ENCODE measurements at regions not wholly inside any gene's neighbourhood (a gene's known extent, or its start where the extent isn't known, plus 50 kb on each side); places are given as distances from the start of the nearest gene placed in this dataset.

GRCh38 chr3:31461426-31461825, 71.3 kb upstream of the STT3B start:
- DNase-seq (ENCODE audit: low read depth), result no peak

DNA sequence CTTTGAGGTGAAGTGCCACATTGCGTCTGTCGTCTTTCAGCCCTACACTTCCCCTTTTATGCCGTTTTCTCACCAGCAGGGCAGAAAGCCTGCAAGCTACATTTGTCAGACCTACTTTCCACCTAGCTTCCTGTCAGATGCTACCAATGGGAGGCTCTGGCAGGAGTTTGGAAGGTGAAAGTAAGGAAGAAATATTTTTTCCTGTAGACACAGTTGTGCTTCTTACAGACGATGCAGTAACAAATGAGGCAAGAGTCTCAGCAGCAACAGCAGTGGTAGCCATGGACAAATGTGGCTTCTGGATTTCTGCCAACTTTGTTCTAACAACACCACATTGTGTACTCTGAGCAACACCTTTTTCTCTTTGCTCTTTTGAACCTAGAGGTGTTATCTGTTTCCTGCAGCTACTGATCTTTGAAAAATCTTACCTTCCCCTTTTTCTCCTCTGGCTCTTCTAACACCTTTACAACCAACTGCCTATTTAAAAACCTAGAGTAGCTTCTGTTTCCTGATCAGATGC, 70.6 kb upstream of the STT3B start:
- no peak for DNase-seq (ENCODE audit: low read depth)

DNA sequence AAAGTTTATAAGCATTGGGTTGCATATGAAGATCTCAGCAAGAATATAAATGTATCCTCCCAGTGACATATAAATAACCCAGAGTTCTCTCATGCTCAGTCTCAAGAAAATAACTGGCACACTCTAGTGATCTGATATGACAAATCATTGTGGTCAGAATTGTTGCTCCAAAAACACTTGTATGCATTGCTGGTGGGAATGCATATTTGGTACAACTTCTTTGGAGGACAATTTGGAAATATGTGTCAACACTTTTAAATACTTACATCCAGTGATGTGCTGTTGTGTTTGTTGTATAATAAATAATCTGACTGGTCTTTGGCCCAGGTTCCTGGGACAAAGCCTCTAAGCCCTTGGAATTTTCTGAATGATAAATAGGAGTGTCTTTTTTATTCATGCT, 66.7 kb upstream of the STT3B start:
- DNase-seq (ENCODE audit: low read depth), result peak; percentile 34

DNA sequence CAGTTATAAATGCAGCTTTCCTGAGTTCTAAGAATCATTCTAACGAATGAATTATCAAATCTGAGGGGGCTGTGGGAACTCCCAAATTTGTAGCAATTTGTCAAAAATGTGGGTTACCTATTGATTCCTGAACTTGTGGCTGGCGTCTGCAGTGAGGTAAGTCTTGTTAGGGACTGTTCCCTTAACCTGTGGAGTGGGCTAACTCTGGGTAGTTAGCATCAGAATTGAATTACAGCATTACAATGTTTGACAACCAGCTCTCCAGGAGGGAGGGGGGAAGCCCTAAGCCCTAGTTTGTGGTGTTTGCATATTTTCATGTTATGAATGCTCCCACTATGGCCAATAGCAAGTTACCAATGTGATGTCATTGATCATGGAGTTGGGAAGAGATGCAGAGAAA, 65.9 kb upstream of the STT3B start:
- DNase-seq (ENCODE audit: low read depth), result no peak

- no peak for DNase-seq (ENCODE audit: low read depth)
These were observed 64.3 kb upstream of the STT3B start for GRCh38 chr3:31468433-31468832.

GRCh38 chr3:31469385-31469784, 63.3 kb upstream of the STT3B start:
- no peak for DNase-seq (ENCODE audit: low read depth)

GRCh38 chr3:31472479-31473390, 60.0 kb upstream of the STT3B start:
- DNase-seq (ENCODE audit: low read depth), result no peak

DNA sequence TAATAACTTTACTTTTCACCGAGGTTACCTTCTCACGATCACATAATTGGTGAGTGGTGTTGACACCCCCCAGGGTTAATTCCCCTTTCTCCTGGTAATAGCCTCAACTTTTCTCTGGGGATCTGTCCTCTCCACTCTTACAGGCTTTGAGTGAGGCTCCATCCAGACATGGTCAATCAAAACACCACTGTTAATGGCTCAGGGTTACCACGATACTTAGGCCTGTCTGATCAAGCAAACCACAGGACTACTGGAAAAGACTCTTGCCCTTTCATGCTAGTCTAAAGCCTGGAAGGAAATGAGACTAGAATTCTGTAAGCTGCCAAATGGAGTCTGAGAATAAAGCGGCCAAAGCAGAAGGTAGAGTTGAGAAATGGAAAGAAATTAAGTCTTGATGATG, 56.5 kb upstream of the STT3B start:
- no peak for DNase-seq (ENCODE audit: low read depth)

DNA sequence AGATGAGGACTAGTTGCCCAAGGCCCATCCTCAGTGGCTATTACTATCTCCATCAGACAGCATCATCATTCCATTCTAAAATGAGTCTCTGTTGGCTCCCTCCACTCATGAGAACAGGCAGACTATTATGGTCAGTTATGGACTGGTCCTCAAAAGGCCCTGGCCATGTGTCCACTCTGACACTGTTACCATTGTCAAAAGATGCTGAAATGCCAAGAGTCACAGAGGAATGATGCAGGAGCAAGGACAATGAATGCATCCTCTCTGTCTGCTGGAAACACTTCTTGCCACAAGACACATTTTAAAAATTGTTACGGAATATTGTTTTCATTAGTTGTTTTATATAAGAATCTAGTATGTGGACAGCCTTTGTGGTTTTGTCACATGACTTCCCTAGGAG, 53.3 kb upstream of the STT3B start:
- DNase-seq (ENCODE audit: low read depth), result no peak

GRCh38 chr3:31481697-31482096, 51.0 kb upstream of the STT3B start:
- no peak for DNase-seq (ENCODE audit: low read depth)

DNA sequence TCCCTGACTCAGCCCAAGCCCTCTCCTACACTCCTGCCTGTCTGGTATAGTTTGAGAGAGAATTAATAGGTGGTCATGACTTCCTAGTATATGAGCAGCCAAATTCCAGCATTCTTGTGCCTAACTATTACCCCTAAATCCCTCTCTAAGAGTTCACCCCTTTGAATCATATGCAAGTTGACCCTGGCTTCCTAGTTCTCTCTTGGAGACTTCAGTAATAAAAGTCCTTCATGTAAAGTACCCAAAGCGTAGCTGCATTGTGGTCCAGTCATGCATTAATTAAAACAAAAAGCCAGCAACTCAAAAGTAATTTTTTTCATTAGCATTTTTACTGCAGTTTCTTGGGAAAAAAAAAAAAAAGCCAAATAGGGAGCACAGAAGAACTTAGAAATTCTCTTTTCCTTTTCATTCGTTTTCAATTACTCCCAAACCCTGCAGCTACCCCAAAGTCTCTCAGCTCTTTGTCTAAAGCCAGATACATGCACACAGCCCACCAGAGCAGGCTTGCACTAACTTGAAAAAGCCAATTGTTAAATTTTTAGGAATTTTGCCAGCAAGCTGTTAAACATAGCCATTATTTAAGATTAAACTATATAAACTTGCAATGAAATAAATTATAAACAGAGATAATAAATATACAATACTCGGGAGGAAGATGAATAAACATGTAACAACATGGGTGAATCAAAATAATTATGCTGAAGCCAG, 50.1 kb upstream of the STT3B start:
- DNase-seq (ENCODE audit: low read depth), result no peak

Measured in GM04503 (cell line).